ENCODE measurements at regions not wholly inside any gene's neighbourhood (a gene's known extent, or its start where the extent isn't known, plus 50 kb on each side); places are given as distances from the start of the nearest gene placed in this dataset.

DNA sequence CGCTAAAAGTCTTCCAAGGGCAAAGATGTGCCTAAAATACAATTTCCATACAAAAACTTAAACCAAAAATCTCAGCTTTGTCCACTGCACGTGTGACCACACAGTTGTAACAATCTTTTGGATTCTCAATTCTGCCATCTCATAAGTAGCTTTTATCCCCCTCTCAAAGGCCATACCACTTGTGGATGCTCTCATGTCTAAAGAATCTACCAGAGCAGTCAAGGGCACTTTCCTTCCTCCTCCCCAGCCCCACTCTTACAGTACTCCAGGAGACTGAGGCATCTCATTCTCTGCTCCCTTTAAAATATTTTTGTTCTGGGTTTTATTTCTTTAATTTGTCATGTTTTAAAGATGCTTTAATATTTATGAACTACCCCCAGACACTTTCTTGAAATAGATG lies 102.3 kb upstream of the PFN2 start:
- Histone ChIP-seq H2BK15ac (ENCODE audit: low read length) (no peak overlapping the region), H3K9ac (replicated peaks in 1 of 4; ENCODE audit: extremely low read depth in 1 of 4, low read depth in 3 of 4, low read length in 3 of 4) (no peak overlapping the region), H3K27ac (ENCODE audit: low read depth, low read length) (no peak overlapping the region), H2BK5ac (ENCODE audit: low read depth, low read length) (no peak overlapping the region), H3K23ac (ENCODE audit: insufficient read length) (no peak overlapping the region), H2AFZ (ENCODE audit: low read length) (no peak overlapping the region), H4K8ac (ENCODE audit: extremely low read depth, insufficient read depth, low read length) (no peak overlapping the region), H3K4me3 (ENCODE audit: extremely low read depth in 1 of 4, insufficient read depth in 2 of 4, low read depth in 3 of 4, low read length in 4 of 4) (no peak overlapping the region), H2BK120ac (replicated peaks; ENCODE audit: low read depth, low read length) (no peak overlapping the region), H3K14ac (ENCODE audit: insufficient read length) (no peak overlapping the region), H4K91ac (replicated peaks; ENCODE audit: insufficient read length, low read length) (no peak overlapping the region), H3K79me2 (ENCODE audit: control insufficient read depth in 1 of 2, insufficient read depth in 2 of 2, low read length in 2 of 2) (no peaks in the 10 kb centered on the region), H3K56ac (replicated peaks; ENCODE audit: insufficient read length, low read depth, low read length) (no peak overlapping the region), H3K27me3 (replicated peaks in 1 of 4; ENCODE audit: control insufficient read depth in 3 of 4, extremely low read depth in 1 of 4, insufficient read depth in 3 of 4, low read length in 3 of 4) (no peaks in the 10 kb centered on the region), H4K20me1 (replicated peaks in 1 of 2; ENCODE audit: control insufficient read depth in 1 of 2, insufficient read depth in 2 of 2, low read length in 2 of 2) (no peaks in the 10 kb centered on the region), H3K4ac (replicated peaks; ENCODE audit: insufficient read length, low read depth, low read length) (no peak overlapping the region), H3K9me3 (ENCODE audit: insufficient read depth in 2 of 2, low read depth in 1 of 2, low read length in 1 of 2) (peaks cover 3 to 7% of the 10 kb centered on the region in 2 experiments; a peak in 1 of 4 replicates), H3K23me2 (ENCODE audit: low read depth, low read length) (no peaks in the 10 kb centered on the region; the same call in 1 of the 2 replicates), H2BK20ac (ENCODE audit: low read length) (no peak overlapping the region), H3K4me2 (ENCODE audit: insufficient read depth in 1 of 2, low read depth in 2 of 2, low read length in 2 of 2) (no peak overlapping the region), H3K18ac (ENCODE audit: extremely low read depth, low read length) (no peak overlapping the region), H3K36me3 (ENCODE audit: control insufficient read depth in 2 of 4, insufficient read depth in 4 of 4, low read length in 3 of 4) (no peaks in the 10 kb centered on the region), H3K4me1 (replicated peaks in 1 of 4; ENCODE audit: control insufficient read depth in 3 of 4, insufficient read depth in 4 of 4, low read length in 3 of 4) (no peaks in the 10 kb centered on the region), H2BK12ac (ENCODE audit: low read depth, low read length) (no peak overlapping the region), H3K79me1 (ENCODE audit: low read depth, low read length) (no peaks in the 10 kb centered on the region), H2AK5ac (ENCODE audit: low read depth, low read length) (no peak overlapping the region), H4K5ac (ENCODE audit: insufficient read length, low read depth, low read length) (no peak overlapping the region)
- ChIA-PET POLR2A (ENCODE audit: partially characterized antibody) (interaction anchor here (1.1 kb wide), 1 partner anchor 15 kb away, joined by 3 read pairs; no protein-coding TSS in a partner anchor), CTCF (ENCODE audit: partially characterized antibody) (interaction anchor here (1.3 to 1.6 kb wide), 2 partner anchors 12 to 111 kb away, joined by 3 to 4 read pairs; no protein-coding TSS in a partner anchor)
- no peak for FAIRE-seq
- no peak for DNase-seq (ENCODE audit: low read depth in 1 of 2, low spot score in 2 of 2)
- 87% methylated on average over 2 of the region's 2 CpGs; no CpG with 5 or more reads in 1 of the 2 experiments for WGBS, 2 experiments (ENCODE audit: extremely low coverage in 1 of 2, insufficient coverage in 1 of 2, insufficient read length in 1 of 2, insufficient replicate concordance in 2 of 2, low coverage in 1 of 2, low lambda C conversion rate in 2 of 2, missing lambda C conversion rate in 1 of 2)
- no peak for TF ChIP-seq FOSL1 (IDR thresholded peaks at IDR 0.05; ENCODE audit: insufficient read depth, low read depth, low read length)
- TF ChIP-seq CEBPB (IDR thresholded peaks at IDR 0.05; ENCODE audit: low read depth, low read length): no peak
- TF ChIP-seq CHD1 (IDR thresholded peaks at IDR 0.05; ENCODE audit: low read depth, low read length): no peak
- no peak for TF ChIP-seq CBX8 (IDR thresholded peaks at IDR 0.05; ENCODE audit: borderline replicate concordance, low read depth, low read length)
- no peak for TF ChIP-seq SP2 (IDR thresholded peaks at IDR 0.05; ENCODE audit: low read length)
- no peak for TF ChIP-seq RFX5 (IDR thresholded peaks at IDR 0.05; ENCODE audit: borderline replicate concordance, low read depth, low read length)
- TF ChIP-seq POLR2AphosphoS5 (IDR thresholded peaks at IDR 0.05; ENCODE audit: low read depth, low read length): no peak
- no peak for TF ChIP-seq TEAD4 (IDR thresholded peaks at IDR 0.05; ENCODE audit: low read depth, low read length)
- TF ChIP-seq BRCA1 (IDR thresholded peaks at IDR 0.05; ENCODE audit: low read depth, low read length): no peak
- no peak for TF ChIP-seq BACH1 (IDR thresholded peaks at IDR 0.05; ENCODE audit: low read length)
- no peak for TF ChIP-seq GABPA (IDR thresholded peaks at IDR 0.05; ENCODE audit: borderline replicate concordance, insufficient read depth, low read length)
- no peak for TF ChIP-seq EGR1 (IDR thresholded peaks at IDR 0.05; ENCODE audit: borderline replicate concordance, low read depth, low read length)
- no peak for TF ChIP-seq E2F6 (IDR thresholded peaks at IDR 0.05)
- TF ChIP-seq SIN3A (conservative IDR thresholded peaks at IDR 0.05 in 1 of 2, IDR thresholded peaks at IDR 0.05 in 1 of 2; ENCODE audit: low read depth in 1 of 2, low read length in 2 of 2): no peak
